HPDE6-E6E7 (cell line): ENCODE measurements at regions not wholly inside any gene's neighbourhood (a gene's known extent, or its start where the extent isn't known, plus 50 kb on each side); places are given as distances from the start of the nearest gene placed in this dataset.
"Not testable (repeated sequence)": the region's sequence is repeated elsewhere in the genome, so short reads cannot be mapped to it uniquely, and the experiment has no call there.

ENCODE experiments used
- DNase-seq: peaks from one replicate; pipeline ENCODE4 v3.0.0; 2011; ENCODE audit warnings: missing footprints; ENCODE audit errors: extremely low spot score

DNA sequence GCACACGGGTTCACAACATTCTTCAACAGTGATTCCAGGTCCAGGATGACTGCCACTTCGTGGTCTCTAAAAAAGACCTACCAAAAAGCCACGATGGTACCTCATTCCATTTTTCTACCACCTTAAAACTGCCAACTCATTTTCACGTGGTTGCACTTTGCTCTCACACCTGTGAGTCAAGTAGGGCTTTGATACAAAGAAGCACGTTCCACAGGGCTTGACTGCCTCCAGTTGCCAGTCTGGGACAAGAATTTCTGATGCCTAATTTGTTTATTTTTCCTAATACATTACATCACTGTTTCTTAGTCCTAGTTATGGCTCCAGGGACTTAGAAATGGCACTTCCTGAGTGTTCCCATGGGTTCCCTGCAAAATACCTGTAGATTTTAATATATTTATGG lies 911.6 kb upstream of the EEF2KMT start:
- DNase-seq = no peak

DNA sequence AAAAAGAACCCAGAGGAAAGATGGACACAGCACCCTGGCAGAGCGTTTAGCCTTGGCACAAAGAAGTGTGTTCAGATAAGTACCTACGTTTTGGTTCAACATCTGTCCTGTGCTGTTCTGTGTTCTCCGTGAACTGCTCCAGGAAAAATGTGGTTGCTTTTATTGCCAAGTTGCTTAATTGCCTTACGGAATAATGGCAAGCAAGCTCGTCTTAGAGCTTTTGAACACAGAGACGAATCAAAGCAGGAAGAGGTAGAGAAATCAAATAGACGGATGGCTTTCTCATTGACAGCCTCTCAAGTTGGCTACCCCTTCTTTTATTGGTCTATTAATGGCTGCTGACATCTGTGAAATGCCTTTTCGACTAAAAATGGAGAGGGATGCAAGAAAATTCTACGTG lies 911.1 kb upstream of the EEF2KMT start:
- no peak for DNase-seq

DNA sequence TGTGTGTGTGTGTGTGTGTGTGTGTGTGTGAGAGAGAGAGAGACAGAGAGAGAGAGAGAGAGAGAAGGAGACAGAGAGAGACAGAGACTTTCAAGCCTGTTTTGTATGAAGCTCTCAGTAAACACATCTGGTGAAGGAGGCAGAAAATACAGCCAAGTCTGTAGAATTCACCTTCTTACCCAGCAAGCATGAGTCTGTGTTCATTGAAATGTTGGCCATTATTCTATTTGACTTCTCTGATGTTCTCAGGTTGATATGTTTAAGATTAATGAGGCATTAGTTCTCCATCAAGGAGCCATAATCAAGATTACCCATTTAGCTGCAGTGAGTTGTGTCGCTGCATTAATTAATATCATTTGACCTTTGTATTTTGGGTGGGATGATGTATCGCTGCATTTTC lies 895.8 kb upstream of the EEF2KMT start:
- DNase-seq = no peak

DNA sequence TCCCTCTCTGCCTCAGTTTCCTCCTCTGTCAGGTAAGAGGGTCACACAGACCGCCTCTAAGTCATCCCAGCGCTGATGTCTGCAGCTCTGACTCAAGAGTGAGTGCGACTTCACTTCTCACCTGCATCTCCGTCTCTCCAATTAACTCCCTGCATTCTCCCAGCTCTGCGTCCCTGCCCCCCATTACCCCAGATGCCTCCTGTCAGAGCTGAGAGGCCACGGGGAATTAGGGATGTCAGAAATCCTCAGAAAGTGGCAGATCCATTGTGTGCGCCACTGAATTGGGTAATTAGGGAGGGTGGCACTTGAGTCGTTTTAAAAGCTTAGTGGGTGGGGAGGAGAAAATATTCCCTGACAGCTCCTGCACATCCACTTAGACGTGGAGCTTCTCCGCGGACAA lies 885.4 kb upstream of the EEF2KMT start:
- DNase-seq = no peak

DNA sequence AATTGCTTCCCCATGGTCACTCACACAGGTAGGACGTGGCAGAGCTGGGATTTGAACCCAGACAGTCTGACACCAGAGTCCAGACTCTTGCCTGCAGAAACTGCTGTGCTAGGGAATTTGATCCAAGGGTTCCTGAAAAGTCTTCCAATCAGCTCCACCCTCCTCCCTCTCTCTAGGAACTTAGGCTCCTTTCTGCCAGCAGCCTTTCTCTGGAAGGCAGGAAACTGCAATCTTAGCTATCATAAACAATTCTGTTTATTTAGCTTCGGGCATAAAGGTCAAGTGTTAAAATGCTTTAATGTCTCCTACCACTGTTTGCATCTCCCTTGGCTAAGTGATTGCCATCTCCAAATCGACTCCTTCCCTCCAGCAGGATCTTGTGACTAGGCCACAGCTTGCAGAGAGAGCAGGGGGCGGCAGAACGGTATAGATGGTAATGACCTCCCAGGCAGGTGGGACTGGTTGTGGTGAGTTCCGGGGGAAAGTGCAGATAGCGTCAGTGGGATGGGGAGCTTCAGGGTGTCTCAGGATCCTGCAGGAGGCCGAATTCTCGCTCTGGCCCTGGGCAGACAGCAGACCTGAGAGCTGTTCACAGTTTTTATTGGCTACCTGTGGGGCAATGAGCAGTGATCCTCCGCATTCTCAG lies 882.4 kb upstream of the EEF2KMT start:
- no peak for DNase-seq

DNA sequence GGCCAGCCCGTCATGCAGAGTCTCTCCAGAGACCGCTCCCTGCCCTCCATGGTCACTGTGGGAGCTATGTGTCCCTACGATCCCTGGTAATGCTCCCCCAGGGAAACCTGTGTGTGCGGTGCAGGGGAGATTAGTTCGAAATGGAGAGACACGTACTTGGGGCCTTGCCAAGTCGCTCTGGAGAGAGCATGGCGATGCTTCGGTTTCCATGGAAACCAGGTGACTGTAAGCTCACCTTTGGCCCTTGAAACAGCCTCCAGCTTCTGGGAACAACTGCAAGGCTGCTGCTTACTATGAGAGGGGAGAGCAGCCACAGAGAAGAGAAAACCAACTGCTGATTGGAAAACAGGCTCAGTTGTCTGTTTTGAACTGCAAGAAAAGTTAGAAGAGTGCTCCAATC lies 879.7 kb upstream of the EEF2KMT start:
- no peak for DNase-seq

DNA sequence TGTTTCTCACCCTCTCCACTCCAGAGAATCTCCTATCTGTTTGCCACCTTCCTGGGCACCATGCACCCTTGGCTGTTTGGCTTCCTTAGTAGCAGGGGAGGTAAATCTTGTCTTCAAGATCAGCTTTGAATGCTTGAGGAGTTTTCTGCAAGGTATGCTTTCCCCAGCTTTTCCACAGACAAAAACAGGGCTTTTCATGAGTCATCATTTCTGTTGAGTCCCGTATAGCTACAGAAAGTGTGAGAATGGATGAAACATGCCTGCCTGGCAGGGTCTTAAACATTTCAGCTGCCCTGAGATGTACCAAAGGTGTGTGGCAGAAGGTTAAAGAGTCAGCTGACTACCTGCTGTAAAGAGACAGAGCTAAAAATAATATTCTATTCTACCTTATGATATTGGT lies 875.2 kb upstream of the EEF2KMT start:
- no peak for DNase-seq

DNA sequence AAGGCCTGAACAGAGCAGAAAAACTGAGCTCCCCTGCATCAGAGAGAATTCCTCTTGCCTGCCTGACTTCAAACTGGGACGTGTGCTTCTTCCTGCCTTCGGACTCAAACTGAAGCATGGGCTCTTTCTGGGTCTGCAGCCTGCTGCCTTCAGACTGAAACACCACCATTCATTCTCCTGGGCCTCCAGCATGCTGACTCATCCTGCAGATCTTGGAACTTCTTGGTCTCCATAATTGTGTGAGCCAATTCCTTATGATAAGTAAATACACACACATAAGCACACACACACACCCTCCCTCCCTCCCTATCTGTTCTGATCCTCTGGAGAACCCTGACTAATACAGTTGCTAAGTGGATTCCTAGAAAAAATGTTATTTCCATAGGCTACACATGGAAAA lies 874.3 kb upstream of the EEF2KMT start:
- DNase-seq = no peak

DNA sequence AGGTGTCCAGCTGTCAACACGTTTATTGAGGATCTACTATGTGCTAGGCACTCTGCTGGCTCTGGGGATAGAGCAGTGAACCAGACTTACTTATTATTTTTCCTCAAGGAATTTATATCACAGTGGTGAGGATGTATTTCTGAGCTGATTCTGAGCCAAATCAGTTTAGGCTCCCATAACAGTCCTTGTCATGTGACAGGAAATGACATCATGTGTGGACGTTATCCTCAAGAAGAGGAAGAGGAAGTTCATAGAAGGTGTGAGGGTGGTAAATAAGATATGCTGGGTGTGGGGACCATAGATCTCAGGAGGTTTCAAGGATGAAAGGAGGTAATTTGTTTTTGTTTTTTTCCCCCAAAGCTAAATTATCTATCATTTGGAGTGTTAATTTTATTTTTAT lies 873.5 kb upstream of the EEF2KMT start:
- DNase-seq = no peak

GRCh38 chr16:5966004-5966403 lies 868.4 kb upstream of the EEF2KMT start:
- DNase-seq = no peak

GRCh38 chr16:5965321-5965720 lies 867.7 kb upstream of the EEF2KMT start:
- no peak for DNase-seq

- DNase-seq = no peak
These were observed 853.9 kb upstream of the EEF2KMT start for GRCh38 chr16:5951486-5951885.

- no peak for DNase-seq
These were observed 847.4 kb upstream of the EEF2KMT start for GRCh38 chr16:5944971-5945370.

- DNase-seq = no peak
These were observed 841.0 kb upstream of the EEF2KMT start for GRCh38 chr16:5938607-5939006.

DNA sequence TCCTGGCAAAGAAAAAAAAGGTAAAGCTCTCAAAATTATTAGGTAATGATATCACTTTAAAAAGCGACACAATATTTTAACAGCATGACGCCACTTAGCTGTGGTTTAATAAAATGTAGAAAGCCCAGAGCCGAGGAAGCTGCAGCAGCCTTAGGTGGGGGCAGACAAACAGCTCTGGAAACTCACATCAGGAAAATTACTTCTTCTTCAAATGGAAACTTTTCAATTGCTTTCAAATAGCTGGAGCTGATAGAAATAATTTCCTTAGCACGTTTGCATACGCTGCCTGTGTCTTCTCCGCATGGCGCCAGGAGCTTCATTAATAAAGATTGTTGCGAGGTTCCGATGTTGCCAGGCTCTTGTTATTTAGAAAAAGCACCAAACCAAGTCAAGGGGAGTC lies 835.3 kb upstream of the EEF2KMT start:
- DNase-seq = no peak

DNA sequence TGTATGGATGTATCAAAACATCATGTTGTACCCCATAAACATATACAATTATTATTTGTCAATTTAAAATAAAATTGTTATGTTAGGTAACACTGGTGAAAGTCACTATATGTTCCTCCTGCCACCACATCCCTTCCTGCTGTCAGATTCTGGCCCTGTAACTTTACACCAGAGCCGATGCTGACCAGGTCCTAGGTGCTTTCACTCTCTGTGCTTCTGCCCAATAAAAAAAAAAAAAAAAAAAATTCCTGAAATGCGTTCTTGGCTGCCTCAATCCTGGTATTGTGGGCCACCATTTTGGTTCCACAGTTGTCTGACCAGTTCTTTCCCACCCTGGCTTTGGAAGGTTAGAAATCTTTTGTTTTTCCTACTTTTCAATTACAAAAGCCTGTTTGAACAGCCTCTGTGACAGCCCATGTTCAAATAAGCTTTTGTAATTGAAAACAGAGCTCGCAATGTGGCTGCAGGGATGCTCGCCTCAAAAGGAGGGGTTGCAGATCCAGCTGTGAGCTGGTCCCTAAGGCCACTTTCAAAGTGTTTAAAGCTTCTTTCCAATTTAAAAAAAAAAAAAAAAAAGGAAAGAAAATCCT lies 831.0 kb upstream of the EEF2KMT start:
- DNase-seq = no peak

DNA sequence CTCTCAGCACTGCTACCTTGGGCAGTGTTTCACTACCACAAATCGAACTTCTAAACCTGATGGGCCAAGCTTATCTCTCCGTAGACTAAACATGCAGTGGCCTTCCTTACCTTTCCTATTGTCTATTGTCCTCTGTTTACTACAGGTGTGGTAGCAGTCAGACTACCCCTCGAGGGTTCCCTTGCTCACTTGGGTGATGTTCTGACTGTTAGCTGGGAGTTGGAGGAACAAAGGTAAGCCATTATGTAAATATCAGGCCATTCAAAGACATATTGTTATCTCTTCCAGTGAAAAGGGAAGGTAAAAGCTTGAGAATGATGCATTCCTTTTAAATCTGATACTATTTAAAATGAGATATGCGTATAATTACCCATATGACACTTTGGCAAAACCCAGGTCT lies 828.3 kb upstream of the EEF2KMT start:
- DNase-seq = no peak

GRCh38 chr16:5922686-5923085 lies 825.1 kb upstream of the EEF2KMT start:
- DNase-seq = no peak

- DNase-seq = no peak
These were observed 821.1 kb upstream of the EEF2KMT start for GRCh38 chr16:5918567-5919130.

DNA sequence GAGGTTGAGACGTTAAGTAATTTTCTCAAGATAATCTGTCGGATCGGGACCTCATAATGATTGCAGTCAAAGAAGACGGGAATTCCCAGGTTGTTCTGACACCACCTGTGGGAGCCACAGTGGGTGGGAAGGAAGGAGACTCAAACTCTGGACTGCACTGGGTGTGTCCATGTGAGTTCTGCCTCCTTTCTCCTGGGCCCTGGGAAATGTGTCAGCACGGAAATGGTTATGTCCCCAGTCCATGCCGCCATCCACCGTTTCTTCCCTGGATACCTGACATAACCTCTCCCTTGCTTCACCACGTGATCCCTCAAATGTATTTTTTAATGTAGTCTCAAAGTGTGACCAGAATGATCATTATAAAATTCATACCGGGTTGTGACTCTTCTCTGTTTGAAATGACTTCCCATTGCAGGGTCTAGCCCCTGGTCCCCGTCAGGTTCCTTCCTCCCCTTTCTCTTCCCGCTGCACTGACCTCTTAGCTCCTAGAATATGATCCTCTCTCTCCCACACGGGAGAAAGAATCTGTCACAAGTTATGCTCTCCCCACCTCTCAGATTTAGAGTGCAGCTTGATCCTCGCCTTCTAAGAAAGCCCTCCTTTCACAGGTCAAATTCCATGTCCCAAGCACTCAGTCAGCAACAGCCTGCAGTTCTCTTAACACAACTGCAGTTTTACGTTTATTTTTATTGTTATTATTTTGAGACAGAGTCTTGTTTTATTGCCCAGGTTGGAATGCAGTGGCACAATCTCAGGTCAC lies 820.0 kb upstream of the EEF2KMT start:
- no peak for DNase-seq

DNA sequence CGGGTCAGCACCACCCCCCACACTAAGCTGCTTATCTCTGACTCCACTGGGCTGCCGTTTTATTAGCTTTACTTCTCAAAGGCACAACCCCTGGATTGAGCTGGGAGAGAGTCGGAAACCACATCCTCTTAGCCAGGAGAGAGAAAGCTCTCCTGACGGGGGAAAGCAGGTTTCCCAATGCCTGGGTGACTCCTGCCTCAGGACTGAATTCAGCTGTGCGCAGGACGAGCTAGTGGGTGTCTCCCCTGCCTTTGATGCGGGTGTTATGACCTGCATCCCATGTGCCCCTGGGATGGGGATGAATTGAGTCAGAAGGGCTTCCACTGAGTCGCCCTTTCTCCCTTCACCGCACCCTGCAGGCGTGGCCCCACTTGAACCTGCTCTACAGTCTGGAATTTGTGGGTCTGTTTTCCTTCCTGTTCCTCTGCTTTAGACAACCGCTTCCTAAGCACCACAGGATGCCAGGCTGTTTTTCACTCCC lies 819.2 kb upstream of the EEF2KMT start:
- no peak for DNase-seq

DNA sequence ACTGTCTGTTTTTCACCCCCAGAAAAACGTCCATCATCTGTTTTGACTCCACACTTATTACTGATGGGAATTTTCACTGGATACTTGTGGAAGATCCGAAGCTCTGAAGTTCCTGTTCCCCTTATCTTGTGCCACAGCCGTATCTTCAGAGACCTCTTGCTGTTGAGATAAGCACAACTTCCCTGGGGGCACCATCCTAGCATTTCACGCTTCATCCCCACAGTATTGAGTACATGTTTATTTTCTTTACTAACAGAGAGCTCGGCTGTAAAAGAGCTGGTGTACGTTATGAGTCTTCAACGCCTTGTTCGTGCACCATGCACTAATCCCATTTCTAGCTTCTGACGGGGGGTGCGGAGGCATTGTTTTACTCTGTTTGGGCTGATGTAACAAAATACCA lies 813.6 kb upstream of the EEF2KMT start:
- DNase-seq = no peak

DNA sequence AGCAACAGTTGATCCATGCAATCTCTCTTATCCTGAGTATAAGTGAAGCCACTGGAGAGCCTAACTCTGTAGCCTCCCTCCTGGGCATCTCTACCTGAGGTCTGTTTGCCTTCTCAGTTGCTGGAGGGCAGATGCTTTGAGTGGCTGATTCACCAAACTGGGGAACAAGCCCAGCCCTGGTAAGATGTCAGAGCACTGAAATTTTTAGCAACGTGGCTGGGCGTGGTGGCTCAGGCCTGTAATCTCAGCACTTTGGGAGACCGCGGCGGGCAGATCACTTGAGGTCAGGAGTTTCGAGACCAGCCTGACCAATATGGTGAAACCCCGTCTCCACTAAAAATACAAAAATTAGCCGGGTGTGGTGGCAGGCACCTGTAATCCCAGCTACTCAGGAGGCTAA lies 812.0 kb upstream of the EEF2KMT start:
- not testable (repeated sequence) for DNase-seq
